Neural progenitor cell (in vitro differentiated cells): ENCODE measurements at regions not wholly inside any gene's neighbourhood (a gene's known extent, or its start where the extent isn't known, plus 50 kb on each side); places are given as distances from the start of the nearest gene placed in this dataset.

Source experiments
- EZH2phosphoT487 ChIP-seq: fragments of 200-600 bp; sonication (generic); IDR thresholded peaks from 2 replicates; pipeline ENCODE4 v1.6.1; 2017; ENCODE audit warnings: antibody characterized with exemption
- TF ChIP-seq, protein P1 (sequence below): fragments of 200-600 bp; sonication (generic); IDR thresholded peaks from 2 replicates; pipeline ENCODE4 v1.5.1; 2017; ENCODE audit warnings: antibody characterized with exemption, mild to moderate bottlenecking

DNA sequence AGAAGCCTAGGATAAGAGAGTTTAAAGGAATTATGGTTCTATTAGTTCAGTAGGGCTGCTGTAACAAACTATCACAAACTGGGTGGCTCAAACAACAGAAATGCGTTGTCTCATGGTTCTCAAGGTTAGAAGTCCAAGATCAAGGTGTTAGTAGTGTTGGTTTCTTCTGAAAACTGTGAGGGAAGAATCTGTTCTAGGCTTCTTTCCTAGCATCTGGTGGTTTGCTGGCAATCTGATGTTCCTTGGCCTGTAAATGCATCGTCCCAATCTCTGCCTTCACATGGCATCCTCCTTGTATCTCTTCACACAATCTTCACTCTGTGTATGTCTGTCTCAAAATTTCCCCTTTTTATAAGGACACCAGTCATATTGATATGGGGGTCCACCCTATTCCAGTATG, 76.3 kb downstream of the MDH1 start:
- TF ChIP-seq, protein P1, sequence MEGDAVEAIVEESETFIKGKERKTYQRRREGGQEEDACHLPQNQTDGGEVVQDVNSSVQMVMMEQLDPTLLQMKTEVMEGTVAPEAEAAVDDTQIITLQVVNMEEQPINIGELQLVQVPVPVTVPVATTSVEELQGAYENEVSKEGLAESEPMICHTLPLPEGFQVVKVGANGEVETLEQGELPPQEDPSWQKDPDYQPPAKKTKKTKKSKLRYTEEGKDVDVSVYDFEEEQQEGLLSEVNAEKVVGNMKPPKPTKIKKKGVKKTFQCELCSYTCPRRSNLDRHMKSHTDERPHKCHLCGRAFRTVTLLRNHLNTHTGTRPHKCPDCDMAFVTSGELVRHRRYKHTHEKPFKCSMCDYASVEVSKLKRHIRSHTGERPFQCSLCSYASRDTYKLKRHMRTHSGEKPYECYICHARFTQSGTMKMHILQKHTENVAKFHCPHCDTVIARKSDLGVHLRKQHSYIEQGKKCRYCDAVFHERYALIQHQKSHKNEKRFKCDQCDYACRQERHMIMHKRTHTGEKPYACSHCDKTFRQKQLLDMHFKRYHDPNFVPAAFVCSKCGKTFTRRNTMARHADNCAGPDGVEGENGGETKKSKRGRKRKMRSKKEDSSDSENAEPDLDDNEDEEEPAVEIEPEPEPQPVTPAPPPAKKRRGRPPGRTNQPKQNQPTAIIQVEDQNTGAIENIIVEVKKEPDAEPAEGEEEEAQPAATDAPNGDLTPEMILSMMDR: no peak
- no peak for TF ChIP-seq EZH2phosphoT487
